HepG2 (cell line): ENCODE measurements at regions not wholly inside any gene's neighbourhood (a gene's known extent, or its start where the extent isn't known, plus 50 kb on each side); places are given as distances from the start of the nearest gene placed in this dataset.

Source experiments
- JUND ChIP-seq: sonication (generic); formaldehyde crosslinking; IDR thresholded peaks from 2 replicates; pipeline ENCODE4 v1.8.0; 2022; ENCODE audit warnings: mild to moderate bottlenecking, missing genetic modification reagents
- NFIC ChIP-seq: IDR thresholded peaks from 2 replicates; pipeline ENCODE4 v1.6.1; 2012; ENCODE audit warnings: mild to moderate bottlenecking, low read length, inconsistent platforms
- SIX4 ChIP-seq: sonication (generic); formaldehyde crosslinking; IDR thresholded peaks from 2 replicates; pipeline ENCODE4 v1.4.0; 2020; ENCODE audit warnings: missing genetic modification reagents
- ZNF331 ChIP-seq: sonication (generic); formaldehyde crosslinking; IDR thresholded peaks from 2 replicates; pipeline ENCODE4 v1.4.0; 2020; ENCODE audit warnings: missing genetic modification reagents
- ZNF577 ChIP-seq: sonication (generic); formaldehyde crosslinking; IDR thresholded peaks from 2 replicates; pipeline ENCODE4 v1.4.0; 2020; ENCODE audit warnings: mild to moderate bottlenecking, low read depth, missing genetic modification reagents, borderline replicate concordance
- TF ChIP-seq, protein P1 (sequence below): sonication (generic); formaldehyde crosslinking; IDR thresholded peaks from 2 replicates; pipeline ENCODE4 v1.8.0; 2022; ENCODE audit warnings: missing genetic modification reagents, mild to moderate bottlenecking, borderline replicate concordance

DNA sequence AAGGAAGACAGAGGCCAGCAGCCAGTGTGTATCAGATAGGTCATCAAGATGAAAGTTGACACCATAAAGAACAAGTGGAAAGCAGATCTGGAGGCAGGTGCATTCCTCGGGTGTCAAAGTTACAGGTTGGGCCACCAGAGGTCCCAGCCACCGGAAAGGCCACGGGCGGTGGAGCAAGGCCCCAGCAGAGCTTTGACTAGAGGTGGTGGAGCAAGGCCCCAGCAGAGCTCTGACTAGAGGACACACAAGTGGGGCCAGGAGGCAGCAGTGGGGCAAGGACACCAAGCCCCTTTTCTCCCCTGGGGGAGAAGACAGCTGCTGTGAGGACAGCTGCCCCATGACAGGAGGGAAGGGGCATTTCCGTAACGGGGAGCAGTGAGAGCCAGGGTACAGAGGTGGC is 115.1 kb downstream of the GYPC start:
- TF ChIP-seq, protein P1, sequence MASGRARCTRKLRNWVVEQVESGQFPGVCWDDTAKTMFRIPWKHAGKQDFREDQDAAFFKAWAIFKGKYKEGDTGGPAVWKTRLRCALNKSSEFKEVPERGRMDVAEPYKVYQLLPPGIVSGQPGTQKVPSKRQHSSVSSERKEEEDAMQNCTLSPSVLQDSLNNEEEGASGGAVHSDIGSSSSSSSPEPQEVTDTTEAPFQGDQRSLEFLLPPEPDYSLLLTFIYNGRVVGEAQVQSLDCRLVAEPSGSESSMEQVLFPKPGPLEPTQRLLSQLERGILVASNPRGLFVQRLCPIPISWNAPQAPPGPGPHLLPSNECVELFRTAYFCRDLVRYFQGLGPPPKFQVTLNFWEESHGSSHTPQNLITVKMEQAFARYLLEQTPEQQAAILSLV (CRISPR knock-in tag) = no peak
- TF ChIP-seq ZNF331 (CRISPR knock-in tag) (no peak), JUND (CRISPR knock-in tag) (no peak), ZNF577 (CRISPR knock-in tag) (no peak), NFIC (no peak), SIX4 (CRISPR knock-in tag) (no peak)
